GM12878 (cell line): ENCODE measurements at regions not wholly inside any gene's neighbourhood (a gene's known extent, or its start where the extent isn't known, plus 50 kb on each side); places are given as distances from the start of the nearest gene placed in this dataset.

Source experiments
- ATAC-seq: fragments of 200-7000 bp; cut with Tn5 transposase; 3 replicates; pipeline ENCODE4 v1.9.1; 2020; ENCODE audit warnings: mild to moderate bottlenecking, moderate library complexity
- BruUV-seq: library from RNA; stranded (reverse); fragments of 400-500 nt; replicated peaks from 2 replicates; lab custom pipeline; 2021; lab: Mats Ljungman, UMichigan
- CTCF ChIA-PET: fragments of 300-600 bp; sonication (Branson Sonifier 250); formaldehyde crosslinking; extraction: SDS; loops from one replicate; lab custom pipeline; 2021; ENCODE audit warnings: inconsistent platforms; lab: Yijun Ruan, JAX
- POLR2A ChIA-PET: fragments of 350-600 bp; formaldehyde crosslinking; extraction: SDS; loops from one replicate; lab custom pipeline; 2021; ENCODE audit warnings: inconsistent platforms; lab: Charles Lee
- RAD21 ChIA-PET: fragments of 300-600 bp; sonication (Branson Sonifier 250); formaldehyde crosslinking; loops from one replicate; lab custom pipeline; 2023; ENCODE audit warnings: antibody characterized with exemption; ENCODE audit not compliant: unreplicated experiment; lab: Charles Lee
- SMC1A ChIA-PET: fragments of 300-600 bp; sonication (Branson Sonifier 250); formaldehyde crosslinking; loops from one replicate; lab custom pipeline; 2023; ENCODE audit not compliant: unreplicated experiment, uncharacterized antibody; lab: Charles Lee
- DNase-seq: peaks from one replicate; pipeline ENCODE4 v3.0.0-alpha.2; 2011; ENCODE audit warnings: low read depth, low spot score
- FAIRE-seq: peaks from 3 replicates; lab custom pipeline; 2011; peaks lifted over from hg19 to GRCh38; lab: Jason Lieb, UNC
- H2AFZ ChIP-seq: 2 replicates; pipeline ENCODE4 v1.6.0; 2011; ENCODE audit warnings: low read depth, low read length, control low read depth; ENCODE audit not compliant: control insufficient read depth
- H3K27ac ChIP-seq: 2 replicates; pipeline ENCODE4 v1.5.1; 2011; ENCODE audit warnings: control low read depth; ENCODE audit not compliant: control insufficient read depth, insufficient read depth
- H3K27me3 ChIP-seq, 2 experiments: replicated peaks in 1 of 2; 2 replicates each; pipeline versions ENCODE4 v1.6.0 to v1.6.1; 2011; ENCODE audit warnings: low read length in 1 of 2; ENCODE audit not compliant: control insufficient read depth in 2 of 2, insufficient read depth in 2 of 2
- H3K36me3 ChIP-seq, 2 experiments: 2 replicates each; pipeline ENCODE4 v1.5.1; 2011; ENCODE audit warnings: low read length in 1 of 2; ENCODE audit not compliant: control insufficient read depth in 2 of 2, insufficient read depth in 2 of 2
- H3K4me1 ChIP-seq: 2 replicates; pipeline ENCODE4 v1.6.1; 2011; ENCODE audit warnings: mild to moderate bottlenecking, low read length, moderate library complexity, mixed read lengths; ENCODE audit not compliant: control insufficient read depth, insufficient read depth
- H3K4me2 ChIP-seq: 2 replicates; pipeline ENCODE4 v1.6.0; 2011; ENCODE audit warnings: control low read depth; ENCODE audit not compliant: control insufficient read depth, insufficient read depth
- H3K4me3 ChIP-seq: fragments of 200-600 bp; sonication (generic); 2 replicates; pipeline ENCODE4 v1.5.1; 2016
- H3K79me2 ChIP-seq: 2 replicates; pipeline ENCODE4 v1.6.0; 2011; ENCODE audit warnings: low read length; ENCODE audit not compliant: control insufficient read depth, insufficient read depth
- H3K9ac ChIP-seq: 2 replicates; pipeline ENCODE4 v1.8.0; 2011; ENCODE audit warnings: low read length, control low read depth, mixed read lengths; ENCODE audit not compliant: control insufficient read depth, insufficient read depth
- H3K9me3 ChIP-seq: replicated peaks from 3 replicates; pipeline ENCODE4 v1.5.1; 2011; ENCODE audit warnings: mild to moderate bottlenecking, low read length; ENCODE audit not compliant: control insufficient read depth, insufficient read depth
- H4K20me1 ChIP-seq: 2 replicates; pipeline ENCODE4 v1.6.0; 2011; ENCODE audit not compliant: control insufficient read depth, insufficient read depth
- BHLHE40 ChIP-seq, 2 experiments: fragments of 450-650 bp in 1 of 2; IDR thresholded peaks; 2 replicates each; pipeline ENCODE4 v1.6.1; 2011 to 2017; ENCODE audit warnings: low read depth in 2 of 2, borderline replicate concordance in 1 of 2, improper control_type of control experiment in 1 of 2, low read length in 1 of 2, mild to moderate bottlenecking in 1 of 2
- JUND ChIP-seq: IDR thresholded peaks from 2 replicates; pipeline ENCODE4 v1.6.1; 2012; ENCODE audit warnings: low read depth, mild to moderate bottlenecking, low read length, improper control_type of control experiment, moderate library complexity
- MEF2A ChIP-seq: IDR thresholded peaks from 2 replicates; pipeline ENCODE4 v1.6.1; 2011; ENCODE audit warnings: low read depth, mild to moderate bottlenecking, low read length, moderate library complexity; ENCODE audit not compliant: insufficient read depth
- MTA2 ChIP-seq: fragments of 450-650 bp; IDR thresholded peaks from 2 replicates; pipeline ENCODE4 v1.6.1; 2016; ENCODE audit warnings: low read depth, mild to moderate bottlenecking, moderate library complexity
- NBN ChIP-seq: fragments of 450-650 bp; IDR thresholded peaks from 2 replicates; pipeline ENCODE4 v1.6.1; 2016
- POU2F2 ChIP-seq: IDR thresholded peaks from 3 replicates; pipeline ENCODE4 v1.6.1; 2011; ENCODE audit warnings: low read depth, mild to moderate bottlenecking, low read length, borderline replicate concordance
- RBBP5 ChIP-seq: fragments of 200-600 bp; sonication (generic); conservative IDR thresholded peaks from 2 replicates; pipeline ENCODE4 v1.6.1; 2016
- SP1 ChIP-seq: IDR thresholded peaks from one replicate; pipeline ENCODE4 v1.6.1; 2011; ENCODE audit warnings: low read depth, low read length
- SUPT20H ChIP-seq: IDR thresholded peaks from 2 replicates; pipeline ENCODE4 v1.6.1; 2011; ENCODE audit warnings: low read depth, mild to moderate bottlenecking, low read length, moderate library complexity, borderline replicate concordance; ENCODE audit not compliant: control insufficient read depth
- SUZ12 ChIP-seq: fragments of 200-600 bp; sonication (generic); IDR thresholded peaks from one replicate; pipeline ENCODE4 v1.6.1; 2018; ENCODE audit warnings: antibody characterized with exemption, mild to moderate bottlenecking; ENCODE audit not compliant: unreplicated experiment
- ZNF217 ChIP-seq: fragments of 450-650 bp; IDR thresholded peaks from 2 replicates; pipeline ENCODE4 v1.6.1; 2017; ENCODE audit warnings: antibody characterized with exemption, mild to moderate bottlenecking
- WGBS: methylation state at CpG from one replicate; pipeline ENCODE4 v1.1.6; 2016; ENCODE audit warnings: low lambda C conversion rate; ENCODE audit not compliant: insufficient replicate concordance, insufficient coverage; ENCODE audit errors: missing lambda C conversion rate; 5-methylcytosine and 5-hydroxymethylcytosine counted together
- in situ Hi-C: fragments of 300-500 bp; cut with MboI; formaldehyde crosslinking; loops from 9 replicates; pipeline ENCODE4 v1.14.3; 2018; ENCODE audit warnings: mixed read lengths
- intact Hi-C: fragments of 100-400 bp; cut with micrococcal nuclease; formaldehyde crosslinking; loops from one replicate; pipeline ENCODE4 v1.14.2; 2022; ENCODE audit not compliant: unreplicated experiment
- TF ChIP-seq, protein P1 (sequence below): IDR thresholded peaks from 2 replicates; pipeline ENCODE4 v1.6.1; 2012; ENCODE audit warnings: low read depth, low read length, improper control_type of control experiment
- TF ChIP-seq, protein P2 (sequence below): fragments of 450-650 bp; formaldehyde crosslinking; IDR thresholded peaks from 2 replicates; pipeline ENCODE4 v1.5.0; 2022; ENCODE audit warnings: mild to moderate bottlenecking, missing genetic modification characterization
- TF ChIP-seq, protein P3 (sequence below): fragments of 450-650 bp; IDR thresholded peaks from 2 replicates; pipeline ENCODE4 v1.6.1; 2018; ENCODE audit warnings: mild to moderate bottlenecking, low read depth, moderate library complexity; ENCODE audit not compliant: partially characterized antibody
- TF ChIP-seq, protein P4 (sequence below): fragments of 450-650 bp; IDR thresholded peaks from 2 replicates; pipeline ENCODE4 v1.6.1; 2018; ENCODE audit warnings: borderline replicate concordance, mild to moderate bottlenecking; ENCODE audit not compliant: partially characterized antibody

DNA sequence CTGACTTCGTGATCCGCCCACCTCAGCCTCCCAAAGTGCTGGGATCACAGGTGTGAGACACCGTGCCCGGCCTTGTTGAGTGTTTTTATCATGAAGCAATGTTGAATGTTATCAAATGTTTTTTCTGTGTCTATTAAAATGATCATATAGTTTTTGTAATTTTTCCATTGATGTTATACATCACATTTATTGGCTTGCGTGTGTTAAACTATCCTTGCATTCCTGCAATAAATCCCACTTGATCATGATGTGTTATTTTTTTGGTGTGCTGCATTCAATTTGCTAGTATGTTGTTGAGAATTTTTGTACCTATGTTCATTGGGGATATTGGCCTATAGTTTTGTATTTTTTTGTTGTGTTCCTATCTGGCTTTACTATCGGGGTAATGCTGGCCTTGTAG lies 113.1 kb upstream of the PARD3B start:
- Histone ChIP-seq H3K27me3 (no peaks in the 10 kb centered on the region), H3K79me2 (no peaks in the 10 kb centered on the region), H4K20me1 (no peaks in the 10 kb centered on the region), H3K9me3 (no peaks in the 10 kb centered on the region), H3K9ac (no peak overlapping the region), H3K36me3 (no peaks in the 10 kb centered on the region), H3K4me3 (no peak overlapping the region), H2AFZ (no peak overlapping the region), H3K27ac (no peak overlapping the region), H3K4me1 (no peaks in the 10 kb centered on the region), H3K4me2 (no peak overlapping the region)
- BruUV-seq: no TSS peak
- DNase-seq: no peak
- ChIA-PET POLR2A (no interaction called here), SMC1A (no interaction called here), RAD21 (no interaction called here), CTCF (no interaction called here)
- no peak for ATAC-seq
- no peak for FAIRE-seq
- 49% methylated on average over 6 of the region's 6 CpGs for whole genome bisulfite sequencing
- intact Hi-C loops (no loop called here), in situ Hi-C loops (no loop called here)
- TF ChIP-seq, protein P1, sequence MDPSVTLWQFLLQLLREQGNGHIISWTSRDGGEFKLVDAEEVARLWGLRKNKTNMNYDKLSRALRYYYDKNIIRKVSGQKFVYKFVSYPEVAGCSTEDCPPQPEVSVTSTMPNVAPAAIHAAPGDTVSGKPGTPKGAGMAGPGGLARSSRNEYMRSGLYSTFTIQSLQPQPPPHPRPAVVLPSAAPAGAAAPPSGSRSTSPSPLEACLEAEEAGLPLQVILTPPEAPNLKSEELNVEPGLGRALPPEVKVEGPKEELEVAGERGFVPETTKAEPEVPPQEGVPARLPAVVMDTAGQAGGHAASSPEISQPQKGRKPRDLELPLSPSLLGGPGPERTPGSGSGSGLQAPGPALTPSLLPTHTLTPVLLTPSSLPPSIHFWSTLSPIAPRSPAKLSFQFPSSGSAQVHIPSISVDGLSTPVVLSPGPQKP: no peak
- no peak for TF ChIP-seq POU2F2
- TF ChIP-seq ZNF217: no peak
- TF ChIP-seq BHLHE40 (IDR thresholded peaks at IDR 0.05; ENCODE audit: borderline replicate concordance in 1 of 2, low read depth in 2 of 2, low read length in 1 of 2): no peak
- TF ChIP-seq SUZ12: no peak
- TF ChIP-seq MEF2A: no peak
- TF ChIP-seq JUND: no peak
- TF ChIP-seq, protein P2, sequence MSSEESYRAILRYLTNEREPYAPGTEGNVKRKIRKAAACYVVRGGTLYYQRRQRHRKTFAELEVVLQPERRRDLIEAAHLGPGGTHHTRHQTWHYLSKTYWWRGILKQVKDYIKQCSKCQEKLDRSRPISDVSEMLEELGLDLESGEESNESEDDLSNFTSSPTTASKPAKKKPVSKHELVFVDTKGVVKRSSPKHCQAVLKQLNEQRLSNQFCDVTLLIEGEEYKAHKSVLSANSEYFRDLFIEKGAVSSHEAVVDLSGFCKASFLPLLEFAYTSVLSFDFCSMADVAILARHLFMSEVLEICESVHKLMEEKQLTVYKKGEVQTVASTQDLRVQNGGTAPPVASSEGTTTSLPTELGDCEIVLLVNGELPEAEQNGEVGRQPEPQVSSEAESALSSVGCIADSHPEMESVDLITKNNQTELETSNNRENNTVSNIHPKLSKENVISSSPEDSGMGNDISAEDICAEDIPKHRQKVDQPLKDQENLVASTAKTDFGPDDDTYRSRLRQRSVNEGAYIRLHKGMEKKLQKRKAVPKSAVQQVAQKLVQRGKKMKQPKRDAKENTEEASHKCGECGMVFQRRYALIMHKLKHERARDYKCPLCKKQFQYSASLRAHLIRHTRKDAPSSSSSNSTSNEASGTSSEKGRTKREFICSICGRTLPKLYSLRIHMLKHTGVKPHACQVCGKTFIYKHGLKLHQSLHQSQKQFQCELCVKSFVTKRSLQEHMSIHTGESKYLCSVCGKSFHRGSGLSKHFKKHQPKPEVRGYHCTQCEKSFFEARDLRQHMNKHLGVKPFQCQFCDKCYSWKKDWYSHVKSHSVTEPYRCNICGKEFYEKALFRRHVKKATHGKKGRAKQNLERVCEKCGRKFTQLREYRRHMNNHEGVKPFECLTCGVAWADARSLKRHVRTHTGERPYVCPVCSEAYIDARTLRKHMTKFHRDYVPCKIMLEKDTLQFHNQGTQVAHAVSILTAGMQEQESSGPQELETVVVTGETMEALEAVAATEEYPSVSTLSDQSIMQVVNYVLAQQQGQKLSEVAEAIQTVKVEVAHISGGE (CRISPR knock-in tag): no peak
- no peak for TF ChIP-seq SUPT20H
- TF ChIP-seq NBN: no peak
- TF ChIP-seq, protein P3, sequence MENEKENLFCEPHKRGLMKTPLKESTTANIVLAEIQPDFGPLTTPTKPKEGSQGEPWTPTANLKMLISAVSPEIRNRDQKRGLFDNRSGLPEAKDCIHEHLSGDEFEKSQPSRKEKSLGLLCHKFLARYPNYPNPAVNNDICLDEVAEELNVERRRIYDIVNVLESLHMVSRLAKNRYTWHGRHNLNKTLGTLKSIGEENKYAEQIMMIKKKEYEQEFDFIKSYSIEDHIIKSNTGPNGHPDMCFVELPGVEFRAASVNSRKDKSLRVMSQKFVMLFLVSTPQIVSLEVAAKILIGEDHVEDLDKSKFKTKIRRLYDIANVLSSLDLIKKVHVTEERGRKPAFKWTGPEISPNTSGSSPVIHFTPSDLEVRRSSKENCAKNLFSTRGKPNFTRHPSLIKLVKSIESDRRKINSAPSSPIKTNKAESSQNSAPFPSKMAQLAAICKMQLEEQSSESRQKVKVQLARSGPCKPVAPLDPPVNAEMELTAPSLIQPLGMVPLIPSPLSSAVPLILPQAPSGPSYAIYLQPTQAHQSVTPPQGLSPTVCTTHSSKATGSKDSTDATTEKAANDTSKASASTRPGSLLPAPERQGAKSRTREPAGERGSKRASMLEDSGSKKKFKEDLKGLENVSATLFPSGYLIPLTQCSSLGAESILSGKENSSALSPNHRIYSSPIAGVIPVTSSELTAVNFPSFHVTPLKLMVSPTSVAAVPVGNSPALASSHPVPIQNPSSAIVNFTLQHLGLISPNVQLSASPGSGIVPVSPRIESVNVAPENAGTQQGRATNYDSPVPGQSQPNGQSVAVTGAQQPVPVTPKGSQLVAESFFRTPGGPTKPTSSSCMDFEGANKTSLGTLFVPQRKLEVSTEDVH: no peak
- TF ChIP-seq MTA2: no peak
- no peak for TF ChIP-seq RBBP5
- no peak for TF ChIP-seq SP1
- TF ChIP-seq, protein P4, sequence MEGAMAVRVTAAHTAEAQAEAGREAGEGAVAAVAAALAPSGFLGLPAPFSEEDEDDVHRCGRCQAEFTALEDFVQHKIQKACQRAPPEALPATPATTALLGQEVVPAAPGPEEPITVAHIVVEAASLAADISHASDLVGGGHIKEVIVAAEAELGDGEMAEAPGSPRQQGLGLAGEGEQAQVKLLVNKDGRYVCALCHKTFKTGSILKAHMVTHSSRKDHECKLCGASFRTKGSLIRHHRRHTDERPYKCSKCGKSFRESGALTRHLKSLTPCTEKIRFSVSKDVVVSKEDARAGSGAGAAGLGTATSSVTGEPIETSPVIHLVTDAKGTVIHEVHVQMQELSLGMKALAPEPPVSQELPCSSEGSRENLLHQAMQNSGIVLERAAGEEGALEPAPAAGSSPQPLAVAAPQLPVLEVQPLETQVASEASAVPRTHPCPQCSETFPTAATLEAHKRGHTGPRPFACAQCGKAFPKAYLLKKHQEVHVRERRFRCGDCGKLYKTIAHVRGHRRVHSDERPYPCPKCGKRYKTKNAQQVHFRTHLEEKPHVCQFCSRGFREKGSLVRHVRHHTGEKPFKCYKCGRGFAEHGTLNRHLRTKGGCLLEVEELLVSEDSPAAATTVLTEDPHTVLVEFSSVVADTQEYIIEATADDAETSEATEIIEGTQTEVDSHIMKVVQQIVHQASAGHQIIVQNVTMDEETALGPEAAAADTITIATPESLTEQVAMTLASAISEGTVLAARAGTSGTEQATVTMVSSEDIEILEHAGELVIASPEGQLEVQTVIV: no peak
